ENCODE measurements at regions not wholly inside any gene's neighbourhood (a gene's known extent, or its start where the extent isn't known, plus 50 kb on each side); places are given as distances from the start of the nearest gene placed in this dataset.

DNA sequence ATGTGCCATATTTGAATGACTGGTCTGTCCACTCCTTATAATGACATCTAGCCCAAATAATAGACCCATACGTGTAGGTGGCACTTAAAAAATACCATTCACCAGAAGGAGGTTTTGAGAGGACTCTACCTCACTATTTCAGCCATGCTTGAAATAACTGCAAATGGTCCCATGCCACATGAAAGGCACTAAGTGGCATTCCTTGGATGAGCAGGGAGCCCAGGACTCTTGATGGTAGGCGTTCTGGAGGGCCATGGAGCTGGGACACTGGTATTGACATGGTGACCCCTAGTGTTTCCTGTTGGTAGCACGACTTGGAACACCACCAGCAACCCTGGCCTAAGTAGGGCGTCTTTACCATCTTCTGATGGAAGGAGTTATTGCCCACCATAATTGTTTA, 148.7 kb upstream of the ZFHX3 start:
- DNase-seq, result peak; percentile 70 to 81 (median 73)
- POLR2A ChIA-PET, result no interaction called here

DNA sequence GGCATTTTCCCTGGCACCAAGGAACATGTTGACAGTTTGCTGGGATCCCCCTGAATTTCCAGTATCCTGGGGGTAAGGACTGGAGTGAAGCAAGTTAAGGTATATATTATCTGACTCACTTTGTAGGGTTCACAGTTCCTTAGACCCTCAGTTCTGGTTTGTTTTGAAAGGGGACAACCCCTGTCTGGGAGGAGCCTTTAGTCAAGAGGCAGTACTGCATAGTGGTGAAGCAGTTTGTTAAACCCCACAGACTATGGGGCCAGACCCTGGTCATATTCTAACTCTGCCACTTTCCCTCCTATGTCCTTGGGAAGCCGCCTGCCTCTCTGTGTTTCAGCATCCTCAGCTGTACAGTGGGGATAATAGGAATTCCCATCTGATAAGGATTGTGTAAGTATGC, 145.5 kb upstream of the ZFHX3 start:
- H3K9me3 ChIP-seq (ENCODE audit: control extremely low read depth in 1 of 5, control insufficient read depth in 4 of 5, insufficient read depth in 2 of 5, low read depth in 1 of 5, low read length in 4 of 5), result peaks cover 0 to 2% (median 0%) of the 10 kb centered on the region in 5 experiments
- H3K27me3 ChIP-seq (replicated peaks in 2 of 5; ENCODE audit: control insufficient read depth in 4 of 5, insufficient read depth in 5 of 5, low read length in 4 of 5), result no peaks in the 10 kb centered on the region
- POLR2A ChIA-PET, result interaction anchor here (0.6 kb wide), 1 partner anchor 361 kb away, joined by 3 read pairs; no protein-coding TSS in a partner anchor
- peaks cover 0 to 12% (median 6%) of the 10 kb centered on the region in 4 experiments for H3K4me1 ChIP-seq (ENCODE audit: control extremely low read depth in 1 of 4, control insufficient read depth in 4 of 4, insufficient read depth in 4 of 4, low read length in 3 of 4)
- WGBS (ENCODE audit: insufficient coverage), result no CpG with 5 or more reads among the region's 1 CpG
- H3K36me3 ChIP-seq (ENCODE audit: control insufficient read depth in 4 of 4, insufficient read depth in 4 of 4, low read length in 3 of 4), result no peaks in the 10 kb centered on the region
- H3K4me3 ChIP-seq (ENCODE audit: control insufficient read depth in 1 of 7, extremely low read depth in 1 of 7, insufficient read depth in 4 of 7, low read depth in 2 of 7, low read length in 6 of 7), result no peak overlapping the region
- H3K27ac ChIP-seq (ENCODE audit: insufficient read depth in 1 of 2, low read depth in 1 of 2, low read length in 2 of 2, poor library complexity in 1 of 2, severe bottlenecking in 2 of 2), result no peak overlapping the region
- CTCF ChIA-PET, result no interaction called here
- no peak for DNase-seq

More for the DNA sequence above, 148.7 kb upstream of the ZFHX3 start:
- Histone ChIP-seq H3K9me3 (ENCODE audit: control extremely low read depth in 1 of 5, control insufficient read depth in 4 of 5, insufficient read depth in 2 of 5, low read depth in 1 of 5, low read length in 4 of 5) (no peaks in the 10 kb centered on the region), H3K4me1 (ENCODE audit: control extremely low read depth in 1 of 4, control insufficient read depth in 4 of 4, insufficient read depth in 4 of 4, low read length in 3 of 4) (peaks cover 0 to 4% (median under 1%) of the 10 kb centered on the region in 4 experiments), H3K4me3 (ENCODE audit: control insufficient read depth in 1 of 7, extremely low read depth in 1 of 7, insufficient read depth in 4 of 7, low read depth in 2 of 7, low read length in 6 of 7) (no peak overlapping the region), H3K27ac (ENCODE audit: insufficient read depth in 1 of 2, low read depth in 1 of 2, low read length in 2 of 2, poor library complexity in 1 of 2, severe bottlenecking in 2 of 2) (no peak overlapping the region), H3K27me3 (replicated peaks in 2 of 5; ENCODE audit: control insufficient read depth in 4 of 5, insufficient read depth in 5 of 5, low read length in 4 of 5) (no peaks in the 10 kb centered on the region), H3K36me3 (ENCODE audit: control insufficient read depth in 4 of 4, insufficient read depth in 4 of 4, low read length in 3 of 4) (no peaks in the 10 kb centered on the region)
- WGBS (ENCODE audit: insufficient coverage), result 32% methylated on average over 4 of the region's 4 CpGs
- CTCF ChIA-PET, result interaction anchor here (0.7 to 1.7 kb wide), 10 partner anchors 9 to 880 kb away, joined by 3 to 12 read pairs (median 4); no protein-coding TSS in a partner anchor

GRCh38 chr16:73192232-73192894, 144.4 kb upstream of the ZFHX3 start:
- POLR2A ChIA-PET, result no interaction called here
- Histone ChIP-seq H3K36me3 (ENCODE audit: control insufficient read depth in 4 of 4, insufficient read depth in 4 of 4, low read length in 3 of 4) (no peaks in the 10 kb centered on the region), H3K27ac (ENCODE audit: insufficient read depth in 1 of 2, low read depth in 1 of 2, low read length in 2 of 2, poor library complexity in 1 of 2, severe bottlenecking in 2 of 2) (no peak overlapping the region), H3K27me3 (replicated peaks in 2 of 5; ENCODE audit: control insufficient read depth in 4 of 5, insufficient read depth in 5 of 5, low read length in 4 of 5) (no peaks in the 10 kb centered on the region), H3K9me3 (ENCODE audit: control extremely low read depth in 1 of 5, control insufficient read depth in 4 of 5, insufficient read depth in 2 of 5, low read depth in 1 of 5, low read length in 4 of 5) (peaks cover 0 to 2% (median 0%) of the 10 kb centered on the region in 5 experiments), H3K4me3 (ENCODE audit: control insufficient read depth in 1 of 7, extremely low read depth in 1 of 7, insufficient read depth in 4 of 7, low read depth in 2 of 7, low read length in 6 of 7) (no peak overlapping the region), H3K4me1 (ENCODE audit: control extremely low read depth in 1 of 4, control insufficient read depth in 4 of 4, insufficient read depth in 4 of 4, low read length in 3 of 4) (peaks cover 0 to 15% (median 10%) of the 10 kb centered on the region in 4 experiments)
- 95% methylated on average over 16 of the region's 19 CpGs for WGBS (ENCODE audit: insufficient coverage)
- CTCF ChIA-PET, result interaction anchor here (1.2 to 1.3 kb wide), 2 partner anchors 18 to 24 kb away, joined by 3 read pairs; no protein-coding TSS in a partner anchor
- no peak for DNase-seq

DNA sequence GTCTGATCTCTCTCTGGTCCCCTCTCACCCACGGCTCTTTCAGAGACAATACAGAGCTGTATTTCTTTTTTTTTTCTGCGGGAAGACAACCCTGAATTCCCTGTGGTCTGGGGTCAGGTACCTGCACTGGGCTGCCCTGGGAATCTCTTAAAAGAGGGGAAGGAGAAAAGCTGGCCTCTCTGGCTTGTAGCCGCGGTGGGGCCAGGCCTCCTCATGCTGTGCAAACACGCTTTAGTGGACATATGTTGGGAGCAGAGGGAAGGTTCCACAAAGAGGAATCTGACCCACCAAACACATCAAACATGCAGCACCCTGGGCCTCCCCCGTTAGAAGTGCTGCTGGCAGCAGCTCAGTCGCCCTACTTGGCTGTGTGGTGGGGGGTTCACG, 143.7 kb upstream of the ZFHX3 start:
- 71% methylated on average over 4 of the region's 8 CpGs for WGBS (ENCODE audit: insufficient coverage)
- Histone ChIP-seq H3K4me1 (ENCODE audit: control extremely low read depth in 1 of 4, control insufficient read depth in 4 of 4, insufficient read depth in 4 of 4, low read length in 3 of 4) (peaks cover 0 to 23% (median 14%) of the 10 kb centered on the region in 4 experiments), H3K4me3 (ENCODE audit: control insufficient read depth in 1 of 7, extremely low read depth in 1 of 7, insufficient read depth in 4 of 7, low read depth in 2 of 7, low read length in 6 of 7) (no peak overlapping the region), H3K27ac (ENCODE audit: insufficient read depth in 1 of 2, low read depth in 1 of 2, low read length in 2 of 2, poor library complexity in 1 of 2, severe bottlenecking in 2 of 2) (no peak overlapping the region), H3K9me3 (ENCODE audit: control extremely low read depth in 1 of 5, control insufficient read depth in 4 of 5, insufficient read depth in 2 of 5, low read depth in 1 of 5, low read length in 4 of 5) (peaks cover 0 to 2% (median 0%) of the 10 kb centered on the region in 5 experiments), H3K36me3 (ENCODE audit: control insufficient read depth in 4 of 4, insufficient read depth in 4 of 4, low read length in 3 of 4) (no peaks in the 10 kb centered on the region), H3K27me3 (replicated peaks in 2 of 5; ENCODE audit: control insufficient read depth in 4 of 5, insufficient read depth in 5 of 5, low read length in 4 of 5) (no peaks in the 10 kb centered on the region)
- CTCF ChIA-PET, result interaction anchor here (0.9 to 1.2 kb wide), 2 partner anchors 19 to 24 kb away, joined by 3 read pairs; no protein-coding TSS in a partner anchor
- POLR2A ChIA-PET, result no interaction called here
- DNase-seq, result no peak

DNA sequence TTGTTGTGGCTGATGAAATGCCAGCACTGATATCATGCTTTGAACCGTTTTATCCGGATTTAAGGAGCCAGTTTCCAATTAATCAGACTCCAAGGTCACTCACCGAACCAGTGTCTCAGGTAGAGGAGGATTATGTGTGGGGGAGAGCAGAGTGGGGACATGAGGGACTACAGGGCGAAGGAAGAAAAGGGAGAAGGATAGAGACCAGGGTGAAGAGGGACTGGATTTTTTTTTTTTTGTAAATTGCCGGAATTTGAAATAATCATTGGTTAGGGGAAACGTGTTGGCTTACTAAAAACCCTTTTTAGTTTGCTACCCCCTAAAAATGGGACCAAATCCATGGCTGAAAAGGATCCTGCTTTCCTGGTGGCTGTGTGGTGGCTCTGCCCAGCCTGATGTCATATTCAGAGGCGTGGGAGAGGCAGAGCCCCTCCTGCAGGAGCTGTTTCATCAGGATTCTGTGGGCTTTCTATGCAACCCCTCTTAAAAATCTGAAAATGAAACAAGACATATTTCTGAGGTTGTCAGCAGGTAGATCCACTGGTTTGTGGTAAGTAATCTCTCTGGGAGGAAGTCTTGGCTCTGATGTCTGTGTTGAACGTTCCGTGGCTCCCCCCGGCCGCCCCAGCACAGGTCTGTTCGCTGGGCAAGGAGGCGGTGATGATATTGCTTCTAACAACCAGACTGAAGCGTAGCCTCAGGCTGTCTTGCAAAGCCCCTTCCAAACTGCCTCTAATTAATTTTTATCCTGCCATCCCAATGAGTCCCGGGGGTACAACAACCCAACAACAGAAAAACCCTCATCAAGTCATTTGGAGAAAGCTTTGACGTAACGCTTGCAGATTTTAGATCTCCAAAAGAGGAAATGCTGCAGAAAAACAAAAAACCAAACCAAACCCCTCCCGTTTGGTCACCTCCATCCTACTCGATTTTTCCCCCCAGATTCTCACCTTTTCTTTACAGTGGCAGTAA, 143.0 kb upstream of the ZFHX3 start:
- WGBS (ENCODE audit: insufficient coverage), result 70% methylated on average over 11 of the region's 19 CpGs
- ChIA-PET CTCF (interaction anchor here (0.9 to 1.4 kb wide), 3 partner anchors 19 to 23 kb away, joined by 3 to 4 read pairs (median 3); no protein-coding TSS in a partner anchor), POLR2A (interaction anchor here (0.6 kb wide), 1 partner anchor 949 kb away, joined by 3 read pairs; no protein-coding TSS in a partner anchor)
- Histone ChIP-seq H3K27ac (ENCODE audit: insufficient read depth in 1 of 2, low read depth in 1 of 2, low read length in 2 of 2, poor library complexity in 1 of 2, severe bottlenecking in 2 of 2) (no peak overlapping the region), H3K27me3 (replicated peaks in 2 of 5; ENCODE audit: control insufficient read depth in 4 of 5, insufficient read depth in 5 of 5, low read length in 4 of 5) (no peaks in the 10 kb centered on the region), H3K4me3 (ENCODE audit: control insufficient read depth in 1 of 7, extremely low read depth in 1 of 7, insufficient read depth in 4 of 7, low read depth in 2 of 7, low read length in 6 of 7) (no peak overlapping the region), H3K9me3 (ENCODE audit: control extremely low read depth in 1 of 5, control insufficient read depth in 4 of 5, insufficient read depth in 2 of 5, low read depth in 1 of 5, low read length in 4 of 5) (peaks cover 0 to 2% (median 0%) of the 10 kb centered on the region in 5 experiments), H3K36me3 (ENCODE audit: control insufficient read depth in 4 of 4, insufficient read depth in 4 of 4, low read length in 3 of 4) (no peaks in the 10 kb centered on the region), H3K4me1 (ENCODE audit: control extremely low read depth in 1 of 4, control insufficient read depth in 4 of 4, insufficient read depth in 4 of 4, low read length in 3 of 4) (peaks cover 0 to 23% (median 14%) of the 10 kb centered on the region in 4 experiments)
- DNase-seq, result peak in 2 of 3 donors; percentile 25 to 40

GRCh38 chr16:73190256-73190655, 142.3 kb upstream of the ZFHX3 start:
- no peak overlapping the region for H3K27ac ChIP-seq (ENCODE audit: insufficient read depth in 1 of 2, low read depth in 1 of 2, low read length in 2 of 2, poor library complexity in 1 of 2, severe bottlenecking in 2 of 2)
- H3K4me3 ChIP-seq (ENCODE audit: control insufficient read depth in 1 of 7, extremely low read depth in 1 of 7, insufficient read depth in 4 of 7, low read depth in 2 of 7, low read length in 6 of 7), result no peak overlapping the region
- DNase-seq, result no peak
- no CpG with 5 or more reads among the region's 2 CpGs for WGBS (ENCODE audit: insufficient coverage)
- H3K27me3 ChIP-seq (replicated peaks in 2 of 5; ENCODE audit: control insufficient read depth in 4 of 5, insufficient read depth in 5 of 5, low read length in 4 of 5), result no peaks in the 10 kb centered on the region
- H3K4me1 ChIP-seq (ENCODE audit: control extremely low read depth in 1 of 4, control insufficient read depth in 4 of 4, insufficient read depth in 4 of 4, low read length in 3 of 4), result peaks cover 0 to 23% (median 14%) of the 10 kb centered on the region in 4 experiments
- H3K36me3 ChIP-seq (ENCODE audit: control insufficient read depth in 4 of 4, insufficient read depth in 4 of 4, low read length in 3 of 4), result no peaks in the 10 kb centered on the region
- peaks cover 0 to 2% (median 0%) of the 10 kb centered on the region in 5 experiments for H3K9me3 ChIP-seq (ENCODE audit: control extremely low read depth in 1 of 5, control insufficient read depth in 4 of 5, insufficient read depth in 2 of 5, low read depth in 1 of 5, low read length in 4 of 5)
- ChIA-PET CTCF (interaction anchor here (1.3 to 1.4 kb wide), 2 partner anchors 14 to 20 kb away, joined by 3 to 4 read pairs; no protein-coding TSS in a partner anchor), POLR2A (interaction anchor here (0.6 kb wide), 1 partner anchor 948 kb away, joined by 3 read pairs; no protein-coding TSS in a partner anchor)

Measured in common myeloid progenitor, CD34-positive (primary cell).